Neural cell (in vitro differentiated cells): ENCODE measurements at regions not wholly inside any gene's neighbourhood (a gene's known extent, or its start where the extent isn't known, plus 50 kb on each side); places are given as distances from the start of the nearest gene placed in this dataset.

Source experiments
- EZH2 ChIP-seq: fragments of 200-600, 300-800 bp; shearing (Covaris generic), sonication (generic); IDR thresholded peaks from 2 replicates; pipeline ENCODE4 v1.6.1; 2014; ENCODE audit warnings: antibody characterized with exemption, low read length, borderline replicate concordance, mild to moderate bottlenecking; ENCODE audit not compliant: insufficient read depth, poor library complexity, severe bottlenecking
- MXI1 ChIP-seq: fragments of 450-650 bp; conservative IDR thresholded peaks from 2 replicates; pipeline ENCODE4 v1.6.1; 2014; ENCODE audit warnings: antibody characterized with exemption, mild to moderate bottlenecking; ENCODE audit not compliant: poor library complexity, severe bottlenecking
- POLR2AphosphoS5 ChIP-seq: IDR thresholded peaks from 2 replicates; pipeline ENCODE4 v1.6.1; 2012
- SMC3 ChIP-seq: fragments of 450-650 bp; conservative IDR thresholded peaks from 2 replicates; pipeline ENCODE4 v1.6.1; 2014; ENCODE audit warnings: antibody characterized with exemption, mild to moderate bottlenecking, moderate library complexity; ENCODE audit not compliant: poor library complexity
- TAF1 ChIP-seq: IDR thresholded peaks from 2 replicates; pipeline ENCODE4 v1.6.1; 2012; ENCODE audit warnings: low read depth
- TF ChIP-seq, protein P1 (sequence below): fragments of 450-650 bp; IDR thresholded peaks from 2 replicates; pipeline ENCODE4 v1.5.1; 2014; ENCODE audit warnings: antibody characterized with exemption, mild to moderate bottlenecking, moderate library complexity; ENCODE audit not compliant: poor library complexity, severe bottlenecking
- TF ChIP-seq, protein P2 (sequence below): IDR thresholded peaks from 2 replicates; pipeline ENCODE4 v1.6.1; 2012; ENCODE audit warnings: borderline replicate concordance

DNA sequence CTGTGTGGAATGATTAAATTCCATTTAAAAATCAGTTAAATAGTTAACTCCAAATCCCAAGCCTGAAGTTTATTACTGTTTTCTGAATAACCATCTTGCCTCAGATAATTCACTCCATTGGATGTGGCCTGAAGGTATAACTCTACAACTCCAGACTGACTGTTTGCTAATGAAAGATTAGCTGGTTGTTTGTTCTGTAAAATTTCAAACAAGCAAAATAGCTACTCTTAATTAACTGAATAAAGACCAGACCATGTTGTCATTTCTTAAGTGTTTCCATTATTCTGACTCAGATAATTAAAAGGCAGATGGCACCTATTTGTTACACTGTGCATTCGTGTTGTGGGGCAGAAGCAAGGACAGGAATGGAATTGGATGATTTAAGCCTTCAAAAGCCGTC is 78.5 kb upstream of the DDIT4L start:
- TF ChIP-seq, protein P1, sequence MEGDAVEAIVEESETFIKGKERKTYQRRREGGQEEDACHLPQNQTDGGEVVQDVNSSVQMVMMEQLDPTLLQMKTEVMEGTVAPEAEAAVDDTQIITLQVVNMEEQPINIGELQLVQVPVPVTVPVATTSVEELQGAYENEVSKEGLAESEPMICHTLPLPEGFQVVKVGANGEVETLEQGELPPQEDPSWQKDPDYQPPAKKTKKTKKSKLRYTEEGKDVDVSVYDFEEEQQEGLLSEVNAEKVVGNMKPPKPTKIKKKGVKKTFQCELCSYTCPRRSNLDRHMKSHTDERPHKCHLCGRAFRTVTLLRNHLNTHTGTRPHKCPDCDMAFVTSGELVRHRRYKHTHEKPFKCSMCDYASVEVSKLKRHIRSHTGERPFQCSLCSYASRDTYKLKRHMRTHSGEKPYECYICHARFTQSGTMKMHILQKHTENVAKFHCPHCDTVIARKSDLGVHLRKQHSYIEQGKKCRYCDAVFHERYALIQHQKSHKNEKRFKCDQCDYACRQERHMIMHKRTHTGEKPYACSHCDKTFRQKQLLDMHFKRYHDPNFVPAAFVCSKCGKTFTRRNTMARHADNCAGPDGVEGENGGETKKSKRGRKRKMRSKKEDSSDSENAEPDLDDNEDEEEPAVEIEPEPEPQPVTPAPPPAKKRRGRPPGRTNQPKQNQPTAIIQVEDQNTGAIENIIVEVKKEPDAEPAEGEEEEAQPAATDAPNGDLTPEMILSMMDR = no peak
- no peak for TF ChIP-seq MXI1
- TF ChIP-seq POLR2AphosphoS5 = no peak
- no peak for TF ChIP-seq EZH2
- TF ChIP-seq, protein P2, sequence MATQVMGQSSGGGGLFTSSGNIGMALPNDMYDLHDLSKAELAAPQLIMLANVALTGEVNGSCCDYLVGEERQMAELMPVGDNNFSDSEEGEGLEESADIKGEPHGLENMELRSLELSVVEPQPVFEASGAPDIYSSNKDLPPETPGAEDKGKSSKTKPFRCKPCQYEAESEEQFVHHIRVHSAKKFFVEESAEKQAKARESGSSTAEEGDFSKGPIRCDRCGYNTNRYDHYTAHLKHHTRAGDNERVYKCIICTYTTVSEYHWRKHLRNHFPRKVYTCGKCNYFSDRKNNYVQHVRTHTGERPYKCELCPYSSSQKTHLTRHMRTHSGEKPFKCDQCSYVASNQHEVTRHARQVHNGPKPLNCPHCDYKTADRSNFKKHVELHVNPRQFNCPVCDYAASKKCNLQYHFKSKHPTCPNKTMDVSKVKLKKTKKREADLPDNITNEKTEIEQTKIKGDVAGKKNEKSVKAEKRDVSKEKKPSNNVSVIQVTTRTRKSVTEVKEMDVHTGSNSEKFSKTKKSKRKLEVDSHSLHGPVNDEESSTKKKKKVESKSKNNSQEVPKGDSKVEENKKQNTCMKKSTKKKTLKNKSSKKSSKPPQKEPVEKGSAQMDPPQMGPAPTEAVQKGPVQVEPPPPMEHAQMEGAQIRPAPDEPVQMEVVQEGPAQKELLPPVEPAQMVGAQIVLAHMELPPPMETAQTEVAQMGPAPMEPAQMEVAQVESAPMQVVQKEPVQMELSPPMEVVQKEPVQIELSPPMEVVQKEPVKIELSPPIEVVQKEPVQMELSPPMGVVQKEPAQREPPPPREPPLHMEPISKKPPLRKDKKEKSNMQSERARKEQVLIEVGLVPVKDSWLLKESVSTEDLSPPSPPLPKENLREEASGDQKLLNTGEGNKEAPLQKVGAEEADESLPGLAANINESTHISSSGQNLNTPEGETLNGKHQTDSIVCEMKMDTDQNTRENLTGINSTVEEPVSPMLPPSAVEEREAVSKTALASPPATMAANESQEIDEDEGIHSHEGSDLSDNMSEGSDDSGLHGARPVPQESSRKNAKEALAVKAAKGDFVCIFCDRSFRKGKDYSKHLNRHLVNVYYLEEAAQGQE = no peak
- no peak for TF ChIP-seq TAF1
- TF ChIP-seq SMC3 = no peak
